ENCODE measurements at regions not wholly inside any gene's neighbourhood (a gene's known extent, or its start where the extent isn't known, plus 50 kb on each side); places are given as distances from the start of the nearest gene placed in this dataset.

DNA sequence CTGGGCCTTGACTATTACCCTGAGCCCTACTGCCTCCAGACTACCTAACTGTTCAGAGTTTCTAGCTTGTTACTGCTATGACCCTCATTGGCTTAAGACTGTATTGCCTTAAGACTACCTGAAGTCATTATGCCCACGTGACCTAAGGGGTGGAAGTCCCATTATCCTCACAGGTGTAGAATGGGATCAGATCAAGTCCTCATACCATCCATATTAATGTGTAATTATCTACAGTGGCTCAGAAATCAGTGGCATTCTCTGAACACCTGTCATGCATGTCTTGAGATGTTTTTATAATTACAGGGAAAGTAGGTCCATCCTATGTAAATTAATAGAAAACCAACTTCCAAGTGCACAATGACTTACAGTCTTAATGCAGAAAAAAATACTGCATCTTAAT, 124.0 kb upstream of the CDC42EP3 start:
- TF ChIP-seq, protein P1, sequence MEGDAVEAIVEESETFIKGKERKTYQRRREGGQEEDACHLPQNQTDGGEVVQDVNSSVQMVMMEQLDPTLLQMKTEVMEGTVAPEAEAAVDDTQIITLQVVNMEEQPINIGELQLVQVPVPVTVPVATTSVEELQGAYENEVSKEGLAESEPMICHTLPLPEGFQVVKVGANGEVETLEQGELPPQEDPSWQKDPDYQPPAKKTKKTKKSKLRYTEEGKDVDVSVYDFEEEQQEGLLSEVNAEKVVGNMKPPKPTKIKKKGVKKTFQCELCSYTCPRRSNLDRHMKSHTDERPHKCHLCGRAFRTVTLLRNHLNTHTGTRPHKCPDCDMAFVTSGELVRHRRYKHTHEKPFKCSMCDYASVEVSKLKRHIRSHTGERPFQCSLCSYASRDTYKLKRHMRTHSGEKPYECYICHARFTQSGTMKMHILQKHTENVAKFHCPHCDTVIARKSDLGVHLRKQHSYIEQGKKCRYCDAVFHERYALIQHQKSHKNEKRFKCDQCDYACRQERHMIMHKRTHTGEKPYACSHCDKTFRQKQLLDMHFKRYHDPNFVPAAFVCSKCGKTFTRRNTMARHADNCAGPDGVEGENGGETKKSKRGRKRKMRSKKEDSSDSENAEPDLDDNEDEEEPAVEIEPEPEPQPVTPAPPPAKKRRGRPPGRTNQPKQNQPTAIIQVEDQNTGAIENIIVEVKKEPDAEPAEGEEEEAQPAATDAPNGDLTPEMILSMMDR (IDR thresholded peaks at IDR 0.05; ENCODE audit: low read depth, low read length), result no peak
- in situ Hi-C loops (cut with HindIII; ENCODE audit: low sequenced_read_pairs), result no loop called here
- no peak for DNase-seq (ENCODE audit: low read depth, low spot score)
- no peak overlapping the region for H3K4me3 ChIP-seq (ENCODE audit: low read depth, low read length)

DNA sequence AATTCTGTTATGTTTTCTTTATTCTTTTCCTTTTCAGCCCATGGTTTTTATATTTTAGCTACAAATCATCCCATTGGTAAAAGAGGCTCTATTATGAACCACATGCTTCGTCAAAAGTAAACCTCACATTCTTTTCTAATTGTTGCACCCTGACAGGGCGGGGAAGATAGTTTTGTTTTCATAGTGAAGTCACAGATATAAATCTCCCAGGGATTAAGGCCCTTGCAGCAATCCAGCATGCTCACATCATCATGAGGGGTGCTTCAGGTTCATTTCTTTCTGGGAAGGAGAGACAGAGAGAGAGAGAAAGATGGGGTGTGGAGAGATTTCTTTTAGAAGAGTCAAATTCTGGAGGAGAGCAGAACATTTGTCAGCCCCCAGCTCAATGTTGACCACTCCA, 124.5 kb upstream of the CDC42EP3 start:
- TF ChIP-seq, protein P1 (IDR thresholded peaks at IDR 0.05; ENCODE audit: low read depth, low read length), result no peak
- in situ Hi-C loops (cut with HindIII; ENCODE audit: low sequenced_read_pairs), result no loop called here
- peak; percentile 74 for DNase-seq (ENCODE audit: low read depth, low spot score)

DNA sequence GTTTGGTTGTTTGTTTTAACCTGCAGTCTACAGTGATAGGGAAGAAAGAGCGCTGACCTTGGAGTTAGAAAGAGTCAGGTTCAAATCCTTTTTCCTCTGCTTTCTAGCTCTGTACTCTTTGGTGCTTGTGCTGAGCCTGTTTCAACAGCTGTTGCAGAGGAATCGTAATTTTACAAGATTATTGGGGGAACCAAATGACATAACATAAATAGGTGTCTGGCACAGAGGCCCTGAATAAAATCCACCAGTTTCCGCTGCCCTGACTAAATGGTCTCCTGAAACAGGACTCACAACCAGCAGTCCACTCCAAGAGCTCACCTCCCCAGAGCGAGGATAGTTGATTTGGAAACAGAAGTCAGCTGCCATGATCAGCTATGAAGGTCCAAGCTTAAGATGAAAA, 125.0 kb upstream of the CDC42EP3 start:
- no peak overlapping the region for H3K4me3 ChIP-seq (ENCODE audit: low read depth, low read length)
- DNase-seq (ENCODE audit: low read depth, low spot score), result no peak
- in situ Hi-C loops (cut with HindIII; ENCODE audit: low sequenced_read_pairs), result no loop called here
- TF ChIP-seq, protein P1 (IDR thresholded peaks at IDR 0.05; ENCODE audit: low read depth, low read length), result no peak

More for the DNA sequence above, 124.5 kb upstream of the CDC42EP3 start:
- H3K4me3 ChIP-seq (ENCODE audit: low read depth, low read length), result no peak overlapping the region

DNA sequence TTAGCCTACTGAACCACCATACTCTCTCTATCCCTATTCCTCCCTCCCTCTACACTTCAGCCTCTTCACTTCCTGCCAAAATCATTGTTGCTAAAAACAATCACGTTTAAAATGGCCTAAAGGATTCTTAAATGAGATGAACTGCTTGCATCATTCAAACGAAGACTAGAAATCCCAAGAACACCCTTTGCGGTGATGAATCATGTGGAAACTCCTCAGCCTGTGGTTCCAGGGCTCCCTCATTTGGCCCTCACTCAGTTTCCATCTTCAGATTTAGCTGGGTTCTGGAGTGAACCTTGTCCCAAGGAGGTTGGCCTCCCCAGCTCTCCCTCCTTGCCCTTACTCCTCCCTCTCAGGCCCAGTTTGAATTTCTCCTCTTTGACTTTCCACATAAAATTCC, 125.6 kb upstream of the CDC42EP3 start:
- no peak overlapping the region for H3K4me3 ChIP-seq (ENCODE audit: low read depth, low read length)
- in situ Hi-C loops (cut with HindIII; ENCODE audit: low sequenced_read_pairs), result no loop called here
- TF ChIP-seq, protein P1 (IDR thresholded peaks at IDR 0.05; ENCODE audit: low read depth, low read length), result no peak
- peak; percentile 55 for DNase-seq (ENCODE audit: low read depth, low spot score)

- no peak for DNase-seq (ENCODE audit: low read depth, low spot score)
- in situ Hi-C loops (cut with HindIII; ENCODE audit: low sequenced_read_pairs), result no loop called here
- no peak overlapping the region for H3K4me3 ChIP-seq (ENCODE audit: low read depth, low read length)
- TF ChIP-seq, protein P1 (IDR thresholded peaks at IDR 0.05; ENCODE audit: low read depth, low read length), result no peak
These were observed 126.6 kb upstream of the RMDN2 start for GRCh38 chr2:37798315-37799005.

DNA sequence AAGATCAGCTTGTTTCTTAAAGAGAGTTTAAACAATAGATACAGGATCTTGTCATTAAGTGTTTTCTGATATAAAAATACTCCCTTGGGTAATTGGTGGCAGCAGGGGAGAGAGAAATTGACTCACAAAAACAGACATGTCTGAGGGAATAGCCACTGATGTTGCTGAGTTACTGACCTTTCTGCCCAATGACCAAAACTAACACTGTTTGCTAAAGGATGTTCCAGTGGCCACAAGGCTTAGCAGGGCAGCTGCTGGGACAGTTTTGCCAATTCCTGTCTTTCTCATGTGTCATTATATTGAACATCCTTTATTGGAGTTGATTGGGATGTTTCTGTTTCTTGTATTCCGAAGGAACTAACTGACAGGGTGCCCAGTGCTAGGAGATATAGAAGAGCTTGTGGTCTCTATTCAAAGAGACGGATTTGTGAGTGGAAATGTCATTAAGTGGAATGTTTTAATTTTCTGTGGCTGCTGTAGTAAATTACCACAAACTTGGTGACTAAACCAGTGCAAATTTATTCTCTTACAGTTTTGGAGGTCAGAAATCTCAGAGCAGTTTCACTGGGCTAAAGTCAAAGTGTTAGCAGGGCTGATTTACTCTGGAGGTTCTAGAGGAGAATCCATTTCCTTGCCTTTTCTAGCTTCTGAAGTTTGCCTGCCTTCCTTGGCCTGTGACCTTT, 124.8 kb upstream of the RMDN2 start:
- no peak for DNase-seq (ENCODE audit: low read depth, low spot score)
- in situ Hi-C loops (cut with HindIII; ENCODE audit: low sequenced_read_pairs), result no loop called here
- TF ChIP-seq, protein P1 (IDR thresholded peaks at IDR 0.05; ENCODE audit: low read depth, low read length), result no peak
- H3K4me3 ChIP-seq (ENCODE audit: low read depth, low read length), result no peak overlapping the region

Data from astrocyte of the spinal cord (primary cell).